ENCODE measurements at regions not wholly inside any gene's neighbourhood (a gene's known extent, or its start where the extent isn't known, plus 50 kb on each side); places are given as distances from the start of the nearest gene placed in this dataset.

DNA sequence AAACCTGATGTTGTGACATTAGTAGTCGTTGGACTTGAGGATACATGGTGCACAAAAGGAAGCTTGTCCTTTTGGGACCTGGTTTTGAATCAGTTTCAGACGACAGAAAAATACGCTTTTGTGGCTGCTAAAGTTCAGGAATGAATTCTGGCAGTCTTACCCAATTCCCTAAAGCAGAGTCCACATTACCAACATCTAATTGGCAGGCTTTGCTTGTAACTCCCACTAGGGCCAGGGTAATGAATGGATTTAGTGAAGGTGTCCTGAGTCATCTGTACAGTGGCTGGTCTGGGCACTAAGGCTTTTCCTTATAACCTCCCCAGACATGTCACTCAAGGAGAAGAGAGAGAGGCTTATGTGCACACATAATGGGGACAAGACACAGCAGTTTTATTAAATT is 66.2 kb upstream of the RNPC3 start:
- Histone ChIP-seq H3K4me2 (replicated peaks; ENCODE audit: low read depth, low read length, poor library complexity, severe bottlenecking) (no peak overlapping the region), H3K4me1 (ENCODE audit: control insufficient read depth in 2 of 2, insufficient read depth in 2 of 2, low read length in 2 of 2) (no peaks in the 10 kb centered on the region), H3K9me3 (ENCODE audit: control extremely low read depth in 1 of 3, control insufficient read depth in 2 of 3, insufficient read depth in 1 of 3, low read length in 2 of 3) (no peaks in the 10 kb centered on the region), H3K79me2 (ENCODE audit: control insufficient read depth, insufficient read depth, low read length) (no peaks in the 10 kb centered on the region), H4K20me1 (ENCODE audit: control insufficient read depth, insufficient read depth, low read length, poor library complexity, severe bottlenecking) (no peaks in the 10 kb centered on the region), H3K36me3 (replicated peaks in 1 of 2; ENCODE audit: control extremely low read depth in 1 of 2, control insufficient read depth in 1 of 2, extremely low read depth in 1 of 2, insufficient read depth in 2 of 2, low read length in 1 of 2) (no peaks in the 10 kb centered on the region), H3K27me3 (replicated peaks in 1 of 4; ENCODE audit: control extremely low read depth in 1 of 4, control insufficient read depth in 3 of 4, insufficient read depth in 4 of 4, low read length in 3 of 4) (no peaks in the 10 kb centered on the region), H3K4me3 (ENCODE audit: control extremely low read depth in 1 of 5, extremely low read depth in 1 of 5, insufficient read depth in 1 of 5, low read depth in 2 of 5, low read length in 4 of 5) (no peak overlapping the region), H3K27ac (ENCODE audit: low read length in 2 of 2) (no peak overlapping the region), H3K9ac (ENCODE audit: low read length) (no peak overlapping the region), H2AFZ (ENCODE audit: insufficient read depth, low read depth, low read length, poor library complexity, severe bottlenecking) (no peak overlapping the region)
- Mint-ChIP-seq H3K4me3 (no peak overlapping the region), H3K9me3 (ENCODE audit: insufficient read depth) (no peaks in the 10 kb centered on the region), H3K27me3 (no peaks in the 10 kb centered on the region), H3K27ac (no peak overlapping the region), H3K4me1 (no peaks in the 10 kb centered on the region)
- intact Hi-C loops (cut with micrococcal nuclease) = no loop called here
- POLR2A ChIA-PET = no interaction called here
- TF ChIP-seq EZH2 (IDR thresholded peaks at IDR 0.05; ENCODE audit: borderline replicate concordance, insufficient read depth, low read depth, low read length, poor library complexity, severe bottlenecking) = no peak
- TF ChIP-seq, protein P1, sequence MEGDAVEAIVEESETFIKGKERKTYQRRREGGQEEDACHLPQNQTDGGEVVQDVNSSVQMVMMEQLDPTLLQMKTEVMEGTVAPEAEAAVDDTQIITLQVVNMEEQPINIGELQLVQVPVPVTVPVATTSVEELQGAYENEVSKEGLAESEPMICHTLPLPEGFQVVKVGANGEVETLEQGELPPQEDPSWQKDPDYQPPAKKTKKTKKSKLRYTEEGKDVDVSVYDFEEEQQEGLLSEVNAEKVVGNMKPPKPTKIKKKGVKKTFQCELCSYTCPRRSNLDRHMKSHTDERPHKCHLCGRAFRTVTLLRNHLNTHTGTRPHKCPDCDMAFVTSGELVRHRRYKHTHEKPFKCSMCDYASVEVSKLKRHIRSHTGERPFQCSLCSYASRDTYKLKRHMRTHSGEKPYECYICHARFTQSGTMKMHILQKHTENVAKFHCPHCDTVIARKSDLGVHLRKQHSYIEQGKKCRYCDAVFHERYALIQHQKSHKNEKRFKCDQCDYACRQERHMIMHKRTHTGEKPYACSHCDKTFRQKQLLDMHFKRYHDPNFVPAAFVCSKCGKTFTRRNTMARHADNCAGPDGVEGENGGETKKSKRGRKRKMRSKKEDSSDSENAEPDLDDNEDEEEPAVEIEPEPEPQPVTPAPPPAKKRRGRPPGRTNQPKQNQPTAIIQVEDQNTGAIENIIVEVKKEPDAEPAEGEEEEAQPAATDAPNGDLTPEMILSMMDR (IDR thresholded peaks at IDR 0.05) = no peak
- no CpG with 5 or more reads among the region's 3 CpGs for WGBS (ENCODE audit: insufficient coverage)
- DNase-seq (no peak), ATAC-seq (ENCODE audit: low read depth) (no peak)
- CTCF ChIA-PET = no interaction called here

DNA sequence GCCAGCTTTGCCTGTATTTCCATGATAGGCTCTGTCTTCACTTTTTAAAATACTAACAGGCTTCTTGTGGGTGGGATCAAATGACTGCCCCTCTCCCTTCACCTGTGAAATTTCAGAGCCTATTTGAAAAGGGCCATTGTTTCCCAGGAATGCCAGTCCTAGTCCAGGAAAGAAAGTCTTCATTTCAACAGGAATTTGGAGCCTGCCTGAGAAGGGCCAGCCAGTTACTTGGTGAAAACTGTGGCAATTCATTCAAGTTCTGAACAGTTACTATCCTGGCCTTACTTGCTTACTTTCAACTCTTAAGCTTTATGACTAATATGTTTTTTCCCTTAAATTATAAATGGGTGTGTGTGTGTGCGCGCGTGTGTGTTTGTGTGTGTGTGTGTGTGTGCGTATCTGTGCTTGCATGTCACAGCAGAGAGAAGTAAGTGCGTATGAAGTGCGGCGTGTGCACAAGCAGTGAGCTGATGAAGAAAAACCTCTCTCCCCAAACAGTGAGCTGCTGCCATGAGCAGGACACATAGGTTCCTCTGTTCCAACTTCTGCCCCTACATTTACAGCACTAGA is 67.5 kb upstream of the RNPC3 start:
- CTCF ChIA-PET = no interaction called here

More for the DNA sequence above, 67.5 kb upstream of the RNPC3 start:
- Mint-ChIP-seq H3K9me3 (ENCODE audit: insufficient read depth) (no peaks in the 10 kb centered on the region), H3K27ac (no peak overlapping the region), H3K27me3 (no peaks in the 10 kb centered on the region), H3K4me3 (no peak overlapping the region), H3K4me1 (no peaks in the 10 kb centered on the region)
- H2AFZ ChIP-seq (ENCODE audit: insufficient read depth, low read depth, low read length, poor library complexity, severe bottlenecking) = no peak overlapping the region
- H3K4me3 ChIP-seq (ENCODE audit: control extremely low read depth in 1 of 5, extremely low read depth in 1 of 5, insufficient read depth in 1 of 5, low read depth in 2 of 5, low read length in 4 of 5) = no peak overlapping the region
- H4K20me1 ChIP-seq (ENCODE audit: control insufficient read depth, insufficient read depth, low read length, poor library complexity, severe bottlenecking) = no peaks in the 10 kb centered on the region
- H3K27me3 ChIP-seq (replicated peaks in 1 of 4; ENCODE audit: control extremely low read depth in 1 of 4, control insufficient read depth in 3 of 4, insufficient read depth in 4 of 4, low read length in 3 of 4) = no peaks in the 10 kb centered on the region
- no peaks in the 10 kb centered on the region for H3K36me3 ChIP-seq (replicated peaks in 1 of 2; ENCODE audit: control extremely low read depth in 1 of 2, control insufficient read depth in 1 of 2, extremely low read depth in 1 of 2, insufficient read depth in 2 of 2, low read length in 1 of 2)
- H3K27ac ChIP-seq (ENCODE audit: low read length in 2 of 2) = no peak overlapping the region
- no peak overlapping the region for H3K9ac ChIP-seq (ENCODE audit: low read length)
- TF ChIP-seq, protein P1 (IDR thresholded peaks at IDR 0.05) = no peak
- TF ChIP-seq EZH2 (IDR thresholded peaks at IDR 0.05; ENCODE audit: borderline replicate concordance, insufficient read depth, low read depth, low read length, poor library complexity, severe bottlenecking) = no peak
- no peaks in the 10 kb centered on the region for H3K9me3 ChIP-seq (ENCODE audit: control extremely low read depth in 1 of 3, control insufficient read depth in 2 of 3, insufficient read depth in 1 of 3, low read length in 2 of 3)
- intact Hi-C loops (cut with micrococcal nuclease) = no loop called here
- H3K4me1 ChIP-seq (ENCODE audit: control insufficient read depth in 2 of 2, insufficient read depth in 2 of 2, low read length in 2 of 2) = no peaks in the 10 kb centered on the region
- DNase-seq (no peak), ATAC-seq (ENCODE audit: low read depth) (no peak)
- POLR2A ChIA-PET = no interaction called here
- H3K4me2 ChIP-seq (replicated peaks; ENCODE audit: low read depth, low read length, poor library complexity, severe bottlenecking) = no peak overlapping the region
- no peaks in the 10 kb centered on the region for H3K79me2 ChIP-seq (ENCODE audit: control insufficient read depth, insufficient read depth, low read length)
- no CpG with 5 or more reads among the region's 7 CpGs for WGBS (ENCODE audit: insufficient coverage)

Measured in B cell (primary cell).